Raji (cell line): ENCODE measurements at regions not wholly inside any gene's neighbourhood (a gene's known extent, or its start where the extent isn't known, plus 50 kb on each side); places are given as distances from the start of the nearest gene placed in this dataset.

Experiments used
- POLR2A ChIP-seq: IDR thresholded peaks from 2 replicates; pipeline ENCODE4 v1.6.1; 2011; ENCODE audit warnings: low read depth, low read length, control low read depth; ENCODE audit not compliant: insufficient read depth

- no peak for TF ChIP-seq POLR2A
These were observed 425.1 kb downstream of the EFNB2 start for GRCh38 chr13:106110241-106110855.

- TF ChIP-seq POLR2A: no peak
These were observed 426.1 kb downstream of the EFNB2 start for GRCh38 chr13:106109391-106109791.

DNA sequence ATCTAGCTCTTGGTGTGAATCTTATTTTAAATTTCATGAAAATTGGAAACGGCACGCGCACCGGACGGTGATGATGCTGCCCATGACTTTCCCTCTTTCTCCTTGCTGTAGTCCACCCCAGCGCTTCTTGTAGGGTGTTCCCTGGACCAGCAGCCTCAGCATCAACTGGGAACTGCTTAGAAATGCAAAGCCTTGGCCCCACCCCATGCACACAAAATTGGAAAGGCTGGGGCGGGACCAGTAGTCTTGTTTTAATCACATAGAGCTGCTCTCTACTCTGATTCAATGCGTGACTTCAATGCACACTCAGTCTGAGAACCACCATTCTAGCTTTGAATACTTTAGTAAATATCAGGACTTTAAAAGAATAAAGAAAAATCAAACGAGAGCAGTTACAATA, 427.1 kb downstream of the EFNB2 start:
- no peak for TF ChIP-seq POLR2A

GRCh38 chr13:106107061-106107460, 428.4 kb downstream of the EFNB2 start:
- no peak for TF ChIP-seq POLR2A

- no peak for TF ChIP-seq POLR2A
These were observed 430.3 kb downstream of the EFNB2 start for GRCh38 chr13:106105153-106105552.

GRCh38 chr13:106104281-106104901, 431.1 kb downstream of the EFNB2 start:
- no peak for TF ChIP-seq POLR2A

GRCh38 chr13:106103779-106104178, 431.7 kb downstream of the EFNB2 start:
- no peak for TF ChIP-seq POLR2A

- TF ChIP-seq POLR2A: no peak
These were observed 432.7 kb downstream of the EFNB2 start for GRCh38 chr13:106102786-106103185.

DNA sequence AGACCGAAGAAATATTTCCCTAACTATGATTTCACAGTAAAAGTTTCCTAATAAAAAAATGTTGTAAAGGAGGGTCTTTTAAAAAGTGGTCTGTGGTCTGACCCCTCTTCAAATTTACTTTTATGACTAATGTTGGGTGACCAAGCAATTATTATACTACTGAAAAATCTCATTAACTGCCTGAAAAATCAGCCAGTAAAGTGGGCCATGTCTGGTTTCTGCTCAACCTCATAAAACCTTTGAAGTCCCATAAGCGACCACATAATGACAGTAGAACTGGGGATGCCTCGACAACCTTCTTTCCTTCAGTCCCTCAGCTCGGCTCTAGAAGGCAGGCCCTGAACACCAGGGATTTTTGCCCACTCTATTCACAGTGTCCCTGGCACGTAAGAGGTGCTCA, 434.3 kb downstream of the EFNB2 start:
- no peak for TF ChIP-seq POLR2A

- no peak for TF ChIP-seq POLR2A
These were observed 435.1 kb downstream of the EFNB2 start for GRCh38 chr13:106100171-106100919.

DNA sequence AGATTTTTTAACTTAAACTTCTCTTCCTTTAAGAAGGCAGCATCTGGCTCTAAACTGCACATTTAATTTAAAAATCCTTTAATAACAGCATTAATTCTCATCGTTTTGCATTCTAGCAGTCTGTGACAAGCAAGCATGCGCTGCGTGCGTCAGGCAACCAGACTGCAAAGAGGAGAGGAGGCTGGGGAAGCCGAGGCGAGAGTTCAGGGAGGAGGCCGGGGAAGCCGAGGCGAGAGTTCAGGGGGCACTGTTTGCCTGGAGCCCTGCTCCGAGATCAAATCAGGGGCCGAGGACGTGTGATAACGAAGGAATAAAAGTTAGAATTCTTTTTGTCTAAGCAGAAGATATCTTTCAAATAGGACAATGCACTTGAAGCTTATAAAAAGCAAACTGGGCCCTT, 435.7 kb downstream of the EFNB2 start:
- no peak for TF ChIP-seq POLR2A

- no peak for TF ChIP-seq POLR2A
These were observed 436.7 kb downstream of the EFNB2 start for GRCh38 chr13:106098778-106099177.

DNA sequence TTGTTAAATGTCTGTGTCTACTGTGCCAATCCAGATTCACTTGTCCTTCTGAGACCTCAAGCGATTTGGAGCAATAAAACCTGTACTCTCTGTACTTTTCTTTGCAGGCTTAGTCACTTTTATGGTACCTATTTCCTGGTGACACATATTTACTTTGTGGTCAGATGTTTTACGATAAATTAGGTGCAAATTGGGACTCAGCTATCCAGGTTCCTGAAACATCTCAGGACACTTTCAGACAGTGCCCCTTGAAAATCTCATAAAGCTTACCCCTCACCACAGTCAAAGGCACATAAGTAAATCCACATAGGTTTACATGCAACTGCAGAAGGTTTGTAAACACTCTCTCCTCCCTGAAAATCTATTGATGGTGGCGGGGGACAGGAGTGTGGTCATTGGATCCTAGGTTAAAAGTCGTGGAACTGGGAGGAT, 438.8 kb downstream of the EFNB2 start:
- no peak for TF ChIP-seq POLR2A

DNA sequence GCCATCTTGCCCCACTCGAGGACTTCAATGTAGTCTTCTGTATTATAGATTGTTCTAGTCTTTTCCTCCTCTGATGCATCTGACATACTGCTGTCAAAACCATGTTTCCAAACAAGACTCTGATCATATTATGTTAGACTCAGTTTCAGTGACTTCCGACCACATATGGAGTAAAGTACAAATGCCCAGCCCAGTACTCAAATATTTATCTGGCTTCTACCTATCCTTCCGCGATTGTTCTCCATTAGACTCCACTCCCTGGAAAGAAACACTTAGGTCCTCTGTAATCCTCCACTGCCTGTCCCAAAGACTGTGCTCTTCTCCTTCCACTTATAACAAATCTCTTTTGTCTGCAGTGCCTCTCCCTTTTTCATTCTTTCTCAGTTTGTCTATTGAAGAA, 439.5 kb downstream of the EFNB2 start:
- TF ChIP-seq POLR2A: no peak

GRCh38 chr13:106095406-106095805, 440.1 kb downstream of the EFNB2 start:
- no peak for TF ChIP-seq POLR2A

GRCh38 chr13:106090001-106090400, 445.5 kb downstream of the EFNB2 start:
- TF ChIP-seq POLR2A: no peak
